ENCODE measurements at regions not wholly inside any gene's neighbourhood (a gene's known extent, or its start where the extent isn't known, plus 50 kb on each side); places are given as distances from the start of the nearest gene placed in this dataset.

DNA sequence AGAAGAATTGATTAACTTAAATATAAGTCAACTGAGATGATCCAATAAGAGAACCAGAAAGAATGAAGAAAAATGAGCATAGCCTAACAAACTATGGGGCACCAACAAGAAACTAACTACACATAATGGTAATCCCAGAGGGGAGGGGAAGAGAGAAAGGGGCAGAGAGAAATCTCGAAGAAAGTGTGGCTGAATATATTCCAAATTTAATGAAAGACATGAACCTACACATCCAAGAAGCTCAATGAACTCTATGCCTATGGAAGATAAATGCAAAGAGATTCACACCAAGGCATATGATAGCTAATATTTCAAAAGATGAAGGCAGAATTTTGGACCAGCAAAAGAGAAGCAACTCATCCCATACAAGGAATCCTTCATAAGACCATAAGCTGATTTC is 649.2 kb downstream of the ZEB2 start:
- Histone ChIP-seq H3K4me1 (no peaks in the 10 kb centered on the region), H3K36me3 (replicated peaks in 1 of 2; ENCODE audit: insufficient read depth in 1 of 2, low read depth in 2 of 2) (no peaks in the 10 kb centered on the region), H3K27me3 (no peaks in the 10 kb centered on the region), H3K27ac (no peak overlapping the region), H3K4me3 (no peak overlapping the region), H3K9me3 (peaks cover 0 to 6% (median 0%) of the 10 kb centered on the region in 3 donors)
- 73 to 82% methylated on average over 1 of the region's 1 CpG for WGBS, 2 donors
- ATAC-seq (no peak), DNase-seq (no peak)
- TF ChIP-seq POLR2A (IDR thresholded peaks at IDR 0.05) = no peak
- TF ChIP-seq, protein P1, sequence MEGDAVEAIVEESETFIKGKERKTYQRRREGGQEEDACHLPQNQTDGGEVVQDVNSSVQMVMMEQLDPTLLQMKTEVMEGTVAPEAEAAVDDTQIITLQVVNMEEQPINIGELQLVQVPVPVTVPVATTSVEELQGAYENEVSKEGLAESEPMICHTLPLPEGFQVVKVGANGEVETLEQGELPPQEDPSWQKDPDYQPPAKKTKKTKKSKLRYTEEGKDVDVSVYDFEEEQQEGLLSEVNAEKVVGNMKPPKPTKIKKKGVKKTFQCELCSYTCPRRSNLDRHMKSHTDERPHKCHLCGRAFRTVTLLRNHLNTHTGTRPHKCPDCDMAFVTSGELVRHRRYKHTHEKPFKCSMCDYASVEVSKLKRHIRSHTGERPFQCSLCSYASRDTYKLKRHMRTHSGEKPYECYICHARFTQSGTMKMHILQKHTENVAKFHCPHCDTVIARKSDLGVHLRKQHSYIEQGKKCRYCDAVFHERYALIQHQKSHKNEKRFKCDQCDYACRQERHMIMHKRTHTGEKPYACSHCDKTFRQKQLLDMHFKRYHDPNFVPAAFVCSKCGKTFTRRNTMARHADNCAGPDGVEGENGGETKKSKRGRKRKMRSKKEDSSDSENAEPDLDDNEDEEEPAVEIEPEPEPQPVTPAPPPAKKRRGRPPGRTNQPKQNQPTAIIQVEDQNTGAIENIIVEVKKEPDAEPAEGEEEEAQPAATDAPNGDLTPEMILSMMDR (IDR thresholded peaks at IDR 0.05) = no peak
- intact Hi-C loops (cut with DNase I) = no loop called here

DNA sequence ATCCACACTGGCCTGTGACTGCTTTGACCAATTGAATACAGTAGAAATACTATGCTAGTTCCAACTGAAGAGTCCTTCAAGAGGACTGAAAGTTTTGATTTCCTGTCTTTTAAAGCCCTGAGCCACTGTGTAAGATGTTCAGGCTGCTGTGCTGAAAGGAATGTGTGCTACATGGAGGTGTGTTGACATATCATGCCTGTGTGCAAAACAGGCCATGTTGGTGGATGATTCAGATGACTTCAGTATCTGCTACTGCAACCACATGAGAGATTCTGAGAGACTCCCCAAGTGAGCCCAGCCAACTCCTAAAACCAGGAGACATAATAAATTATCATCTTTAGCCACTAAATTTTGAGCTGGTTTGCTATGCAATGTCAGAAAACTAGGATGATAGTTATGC is 662.9 kb downstream of the ZEB2 start:
- DNase-seq (no peak), ATAC-seq (no peak)
- H3K27ac ChIP-seq = no peak overlapping the region
- no peaks in the 10 kb centered on the region for H3K9me3 ChIP-seq
- no peak for TF ChIP-seq POLR2A (IDR thresholded peaks at IDR 0.05)
- TF ChIP-seq, protein P1 (IDR thresholded peaks at IDR 0.05) = no peak
- H3K4me3 ChIP-seq = no peak overlapping the region
- no peaks in the 10 kb centered on the region for H3K4me1 ChIP-seq
- H3K27me3 ChIP-seq = no peaks in the 10 kb centered on the region
- no peaks in the 10 kb centered on the region for H3K36me3 ChIP-seq (replicated peaks in 1 of 2; ENCODE audit: insufficient read depth in 1 of 2, low read depth in 2 of 2)
- intact Hi-C loops (cut with DNase I) = no loop called here

DNA sequence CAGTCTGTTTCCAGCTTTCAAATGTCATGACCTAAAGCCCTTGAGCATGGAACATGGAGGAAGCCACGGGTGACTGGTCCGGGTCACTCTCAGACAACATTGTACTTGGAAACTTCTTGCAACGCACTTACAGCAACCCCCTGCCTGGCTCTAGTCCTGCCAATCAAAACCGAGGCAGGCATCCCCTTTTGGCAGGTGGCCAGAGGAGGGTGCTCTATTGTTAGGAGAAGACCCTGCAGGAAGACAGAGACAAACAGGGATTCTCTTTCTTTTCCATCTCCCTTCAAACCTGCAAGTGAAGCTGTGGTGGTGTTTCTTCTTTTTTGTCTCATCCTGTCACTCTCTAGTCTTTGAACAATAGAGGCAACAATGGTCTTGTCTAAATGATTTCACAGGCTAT is 667.2 kb downstream of the ZEB2 start:
- no peak for TF ChIP-seq POLR2A (IDR thresholded peaks at IDR 0.05)
- TF ChIP-seq, protein P1 (IDR thresholded peaks at IDR 0.05) = no peak
- ATAC-seq (no peak), DNase-seq (peak in 1 of 4 donors; percentile 13)
- no peak overlapping the region for H3K4me3 ChIP-seq
- intact Hi-C loops (cut with DNase I) = no loop called here
- no peaks in the 10 kb centered on the region for H3K9me3 ChIP-seq
- no peak overlapping the region for H3K27ac ChIP-seq
- no peaks in the 10 kb centered on the region for H3K27me3 ChIP-seq
- no peaks in the 10 kb centered on the region for H3K36me3 ChIP-seq (replicated peaks in 1 of 2; ENCODE audit: insufficient read depth in 1 of 2, low read depth in 2 of 2)
- 50 to 70% methylated on average over 4 of the region's 4 CpGs for WGBS, 2 donors
- no peaks in the 10 kb centered on the region for H3K4me1 ChIP-seq

DNA sequence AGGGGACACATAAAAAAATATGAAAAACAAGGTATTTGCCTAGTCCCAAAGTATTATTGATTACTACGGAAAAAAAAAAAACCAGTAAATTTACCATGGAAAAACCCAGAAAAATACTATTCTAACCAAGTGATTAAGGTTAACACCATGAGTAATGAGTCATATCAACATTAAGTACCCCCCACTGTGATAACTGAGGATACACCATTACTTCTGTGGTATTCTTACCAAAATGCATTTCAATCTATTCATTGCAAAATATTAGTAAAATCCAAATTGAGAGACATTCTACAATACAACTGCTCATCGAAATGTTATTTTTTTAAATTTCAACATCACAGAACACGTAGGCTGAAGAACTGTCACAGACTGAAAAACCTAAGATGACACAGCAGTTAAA is 669.8 kb downstream of the ZEB2 start:
- no peak for ATAC-seq
- Histone ChIP-seq H3K4me3 (no peak overlapping the region), H3K27me3 (no peaks in the 10 kb centered on the region), H3K9me3 (no peaks in the 10 kb centered on the region), H3K27ac (no peak overlapping the region), H3K36me3 (replicated peaks in 1 of 2; ENCODE audit: insufficient read depth in 1 of 2, low read depth in 2 of 2) (no peaks in the 10 kb centered on the region), H3K4me1 (no peaks in the 10 kb centered on the region)
- intact Hi-C loops (cut with DNase I) = no loop called here
- TF ChIP-seq, protein P1 (IDR thresholded peaks at IDR 0.05) = no peak
- no peak for TF ChIP-seq POLR2A (IDR thresholded peaks at IDR 0.05)
- WGBS, 2 donors = 81 to 83% methylated on average over 3 of the region's 3 CpGs
- DNase-seq = no peak

DNA sequence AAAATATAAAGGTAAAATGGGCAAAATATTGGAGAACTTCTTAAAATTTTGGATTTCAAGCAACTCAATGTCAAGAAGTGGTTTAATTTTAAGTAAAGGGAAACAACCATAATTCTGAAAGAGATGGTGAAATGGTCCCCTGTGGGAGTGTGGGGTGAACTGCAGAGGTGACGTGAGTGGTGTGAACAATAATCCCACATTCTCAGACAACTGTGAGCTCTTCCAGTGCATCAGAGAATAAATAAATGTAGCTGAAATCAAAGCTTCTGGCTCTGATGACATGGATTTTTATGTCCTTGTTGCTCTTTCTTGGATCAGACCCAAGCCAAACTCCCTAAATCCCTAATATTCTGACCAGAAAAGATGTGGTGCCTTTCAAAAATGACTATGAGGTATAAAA is 672.7 kb downstream of the ZEB2 start:
- no peaks in the 10 kb centered on the region for H3K4me1 ChIP-seq
- intact Hi-C loops (cut with DNase I) = no loop called here
- no peak overlapping the region for H3K4me3 ChIP-seq
- no peak for TF ChIP-seq POLR2A (IDR thresholded peaks at IDR 0.05)
- H3K36me3 ChIP-seq (replicated peaks in 1 of 2; ENCODE audit: insufficient read depth in 1 of 2, low read depth in 2 of 2) = no peaks in the 10 kb centered on the region
- 79 to 93% methylated on average over 1 of the region's 1 CpG for WGBS, 2 donors
- H3K27me3 ChIP-seq = no peaks in the 10 kb centered on the region
- no peak overlapping the region for H3K27ac ChIP-seq
- H3K9me3 ChIP-seq = no peaks in the 10 kb centered on the region
- no peak for DNase-seq
- ATAC-seq = no peak
